ENCODE measurements at regions not wholly inside any gene's neighbourhood (a gene's known extent, or its start where the extent isn't known, plus 50 kb on each side); places are given as distances from the start of the nearest gene placed in this dataset.

GRCh38 chr12:60052483-60052882 is 456.7 kb downstream of the SLC16A7 start:
- no peaks in the 10 kb centered on the region for H3K36me3 ChIP-seq (ENCODE audit: low read depth)
- TF ChIP-seq EZH2phosphoT487 (IDR thresholded peaks at IDR 0.05; ENCODE audit: insufficient read depth, low read depth) (no peak), EZH2 (IDR thresholded peaks at IDR 0.05; ENCODE audit: insufficient read depth, poor library complexity, severe bottlenecking) (no peak)
- H3K4me3 ChIP-seq = no peak overlapping the region
- no peak overlapping the region for H2AFZ ChIP-seq
- H3F3A ChIP-seq (ENCODE audit: insufficient read depth) = no peaks in the 10 kb centered on the region
- no peaks in the 10 kb centered on the region for H4K20me1 ChIP-seq (ENCODE audit: insufficient read depth)
- no peak overlapping the region for H3K4me2 ChIP-seq (ENCODE audit: unreplicated experiment)
- H3K9me2 ChIP-seq (ENCODE audit: insufficient read depth) = no peaks in the 10 kb centered on the region
- no peaks in the 10 kb centered on the region for H3K9me3 ChIP-seq (ENCODE audit: low read depth)
- 65 to 79% methylated on average over 2 of the region's 2 CpGs for WGBS, 2 experiments (ENCODE audit: low coverage in 1 of 2, low lambda C conversion rate in 2 of 2, missing lambda C conversion rate in 2 of 2)
- in situ Hi-C loops (cut with MboI) = no loop called here
- DNase-seq = no peak
- H3K27me3 ChIP-seq (replicated peaks; ENCODE audit: insufficient read depth) = no peaks in the 10 kb centered on the region
- no peak overlapping the region for H3K9ac ChIP-seq
- H3K4me1 ChIP-seq (ENCODE audit: insufficient read depth) = no peaks in the 10 kb centered on the region
- H3K79me2 ChIP-seq (ENCODE audit: insufficient read depth) = no peaks in the 10 kb centered on the region
- H3K27ac ChIP-seq = no peak overlapping the region

GRCh38 chr12:60059180-60059579 is 463.4 kb downstream of the SLC16A7 start:
- Histone ChIP-seq H3K9me2 (ENCODE audit: insufficient read depth) (no peaks in the 10 kb centered on the region), H3K9me3 (ENCODE audit: low read depth) (no peaks in the 10 kb centered on the region), H3K36me3 (ENCODE audit: low read depth) (no peaks in the 10 kb centered on the region), H3K27me3 (replicated peaks; ENCODE audit: insufficient read depth) (no peaks in the 10 kb centered on the region), H3K9ac (no peak overlapping the region), H3K4me1 (ENCODE audit: insufficient read depth) (no peaks in the 10 kb centered on the region), H4K20me1 (ENCODE audit: insufficient read depth) (no peaks in the 10 kb centered on the region), H3K79me2 (ENCODE audit: insufficient read depth) (no peaks in the 10 kb centered on the region), H3F3A (ENCODE audit: insufficient read depth) (no peaks in the 10 kb centered on the region), H3K27ac (no peak overlapping the region), H3K4me2 (ENCODE audit: unreplicated experiment) (no peak overlapping the region), H3K4me3 (no peak overlapping the region), H2AFZ (no peak overlapping the region)
- TF ChIP-seq EZH2 (IDR thresholded peaks at IDR 0.05; ENCODE audit: insufficient read depth, poor library complexity, severe bottlenecking) = no peak
- TF ChIP-seq EZH2phosphoT487 (IDR thresholded peaks at IDR 0.05; ENCODE audit: insufficient read depth, low read depth) = no peak
- peak; percentile 23 for DNase-seq
- in situ Hi-C loops (cut with MboI) = no loop called here

- no peaks in the 10 kb centered on the region for H3K4me1 ChIP-seq (ENCODE audit: insufficient read depth)
- H3K79me2 ChIP-seq (ENCODE audit: insufficient read depth) = no peaks in the 10 kb centered on the region
- H4K20me1 ChIP-seq (ENCODE audit: insufficient read depth) = no peaks in the 10 kb centered on the region
- DNase-seq = no peak
- no peak overlapping the region for H3K4me3 ChIP-seq
- no peaks in the 10 kb centered on the region for H3K9me2 ChIP-seq (ENCODE audit: insufficient read depth)
- H2AFZ ChIP-seq = no peak overlapping the region
- no peak overlapping the region for H3K9ac ChIP-seq
- no peak overlapping the region for H3K27ac ChIP-seq
- 87 to 100% methylated on average over 1 of the region's 1 CpG for WGBS, 2 experiments (ENCODE audit: low coverage in 1 of 2, low lambda C conversion rate in 2 of 2, missing lambda C conversion rate in 2 of 2)
- H3K27me3 ChIP-seq (replicated peaks; ENCODE audit: insufficient read depth) = no peaks in the 10 kb centered on the region
- H3F3A ChIP-seq (ENCODE audit: insufficient read depth) = no peaks in the 10 kb centered on the region
- TF ChIP-seq EZH2 (IDR thresholded peaks at IDR 0.05; ENCODE audit: insufficient read depth, poor library complexity, severe bottlenecking) = no peak
- TF ChIP-seq EZH2phosphoT487 (IDR thresholded peaks at IDR 0.05; ENCODE audit: insufficient read depth, low read depth) = no peak
- no peaks in the 10 kb centered on the region for H3K36me3 ChIP-seq (ENCODE audit: low read depth)
- H3K4me2 ChIP-seq (ENCODE audit: unreplicated experiment) = no peak overlapping the region
- in situ Hi-C loops (cut with MboI) = no loop called here
- no peaks in the 10 kb centered on the region for H3K9me3 ChIP-seq (ENCODE audit: low read depth)
Measured at GRCh38 chr12:60066655-60067054, 470.8 kb downstream of the SLC16A7 start.

- WGBS, 2 experiments (ENCODE audit: low coverage in 1 of 2, low lambda C conversion rate in 2 of 2, missing lambda C conversion rate in 2 of 2) = 93 to 97% methylated on average over 1 of the region's 1 CpG
- no peak overlapping the region for H3K27ac ChIP-seq
Measured at GRCh38 chr12:60070552-60070951, 474.7 kb downstream of the SLC16A7 start.

GRCh38 chr12:60071759-60072191 is 475.9 kb downstream of the SLC16A7 start:
- H2AFZ ChIP-seq = no peak overlapping the region
- WGBS, 2 experiments (ENCODE audit: low coverage in 1 of 2, low lambda C conversion rate in 2 of 2, missing lambda C conversion rate in 2 of 2) = 95 to 96% methylated on average over 2 of the region's 2 CpGs
- no peak overlapping the region for H3K4me3 ChIP-seq
- H3K9me3 ChIP-seq (ENCODE audit: low read depth) = no peaks in the 10 kb centered on the region
- no peak overlapping the region for H3K9ac ChIP-seq
- no peak overlapping the region for H3K4me2 ChIP-seq (ENCODE audit: unreplicated experiment)
- TF ChIP-seq EZH2phosphoT487 (IDR thresholded peaks at IDR 0.05; ENCODE audit: insufficient read depth, low read depth) (no peak), EZH2 (IDR thresholded peaks at IDR 0.05; ENCODE audit: insufficient read depth, poor library complexity, severe bottlenecking) (no peak)
- no peak overlapping the region for H3K27ac ChIP-seq
- no peaks in the 10 kb centered on the region for H3F3A ChIP-seq (ENCODE audit: insufficient read depth)
- in situ Hi-C loops (cut with MboI) = no loop called here
- H4K20me1 ChIP-seq (ENCODE audit: insufficient read depth) = no peaks in the 10 kb centered on the region
- no peaks in the 10 kb centered on the region for H3K27me3 ChIP-seq (replicated peaks; ENCODE audit: insufficient read depth)
- H3K4me1 ChIP-seq (ENCODE audit: insufficient read depth) = peaks cover 10% of the 10 kb centered on the region
- no peaks in the 10 kb centered on the region for H3K79me2 ChIP-seq (ENCODE audit: insufficient read depth)
- no peaks in the 10 kb centered on the region for H3K36me3 ChIP-seq (ENCODE audit: low read depth)
- no peaks in the 10 kb centered on the region for H3K9me2 ChIP-seq (ENCODE audit: insufficient read depth)
- DNase-seq = no peak

More at GRCh38 chr12:60070552-60070951, 474.7 kb downstream of the SLC16A7 start:
- peak; percentile 2 for DNase-seq
- TF ChIP-seq EZH2phosphoT487 (IDR thresholded peaks at IDR 0.05; ENCODE audit: insufficient read depth, low read depth) = no peak
- Histone ChIP-seq H4K20me1 (ENCODE audit: insufficient read depth) (no peaks in the 10 kb centered on the region), H3F3A (ENCODE audit: insufficient read depth) (no peaks in the 10 kb centered on the region), H3K79me2 (ENCODE audit: insufficient read depth) (no peaks in the 10 kb centered on the region), H3K36me3 (ENCODE audit: low read depth) (no peaks in the 10 kb centered on the region), H3K9me3 (ENCODE audit: low read depth) (no peaks in the 10 kb centered on the region), H3K9ac (no peak overlapping the region), H3K9me2 (ENCODE audit: insufficient read depth) (no peaks in the 10 kb centered on the region), H2AFZ (no peak overlapping the region), H3K27me3 (replicated peaks; ENCODE audit: insufficient read depth) (no peaks in the 10 kb centered on the region), H3K4me1 (ENCODE audit: insufficient read depth) (peaks cover 10% of the 10 kb centered on the region), H3K4me3 (no peak overlapping the region), H3K4me2 (ENCODE audit: unreplicated experiment) (no peak overlapping the region)
- in situ Hi-C loops (cut with MboI) = no loop called here
